Thoracic aorta (tissue), 2 donors: ENCODE measurements at regions not wholly inside any gene's neighbourhood (a gene's known extent, or its start where the extent isn't known, plus 50 kb on each side); places are given as distances from the start of the nearest gene placed in this dataset.
"Not testable (repeated sequence)": the region's sequence is repeated elsewhere in the genome, so short reads cannot be mapped to it uniquely, and the experiment has no call there.

Source experiments
- ATAC-seq: fragments of 150-250 bp; one replicate; pipeline ENCODE4 v1.8.0; 2017; ENCODE audit warnings: low read depth; ENCODE audit not compliant: insufficient number of reproducible peaks, low FRiP score
- DNase-seq: peaks from one replicate; pipeline ENCODE4 v3.0.0-alpha.2; 2020; ENCODE audit warnings: low spot score
- H3K27ac ChIP-seq, 2 donors: fragments of 200-600 bp; sonication (generic); 1 replicate in 1 of 2; 2 replicates in 1 of 2; pipeline ENCODE4 v1.5.1; 2016; ENCODE audit warnings: mild to moderate bottlenecking in 2 of 2, moderate library complexity in 2 of 2
- H3K27me3 ChIP-seq: fragments of 200-600 bp; sonication (generic); replicated peaks from 2 replicates; pipeline ENCODE4 v1.6.0; 2016; ENCODE audit warnings: mild to moderate bottlenecking; ENCODE audit not compliant: insufficient read depth
- H3K36me3 ChIP-seq: fragments of 200-600 bp; sonication (generic); one replicate; pipeline ENCODE4 v1.5.1; 2016
- H3K4me1 ChIP-seq, 2 donors: fragments of 200-600 bp; sonication (generic); 1 replicate in 1 of 2; 2 replicates in 1 of 2; pipeline versions ENCODE4 v1.5.1 to v1.6.0; 2016; ENCODE audit warnings: low read depth in 2 of 2, mild to moderate bottlenecking in 1 of 2; ENCODE audit not compliant: control insufficient read depth in 1 of 2
- H3K4me3 ChIP-seq: fragments of 200-600 bp; sonication (generic); 2 replicates; pipeline ENCODE4 v1.5.1; 2016; ENCODE audit warnings: mild to moderate bottlenecking
- H3K9me3 ChIP-seq: fragments of 200-600 bp; sonication (generic); 2 replicates; pipeline ENCODE4 v1.5.1; 2016
- CTCF ChIP-seq: fragments of 200-600 bp; sonication (generic); IDR thresholded peaks from one replicate; pipeline ENCODE4 v1.5.1; 2019; ENCODE audit warnings: antibody characterized with exemption

GRCh38 chr1:95641386-95641785, 407.4 kb downstream of the RWDD3 start:
- ATAC-seq = no peak
- no peak overlapping the region for H3K27ac ChIP-seq

GRCh38 chr1:95642035-95642434, 408.0 kb downstream of the RWDD3 start:
- H3K27me3 ChIP-seq = no peaks in the 10 kb centered on the region
- H3K27ac ChIP-seq = no peak overlapping the region
- no peaks in the 10 kb centered on the region for H3K36me3 ChIP-seq
- no peak overlapping the region for H3K4me3 ChIP-seq
- DNase-seq = no peak
- no peak for ATAC-seq
- H3K9me3 ChIP-seq = no peaks in the 10 kb centered on the region
- H3K4me1 ChIP-seq = peaks cover 0 to 10% of the 10 kb centered on the region in 2 donors
- TF ChIP-seq CTCF = no peak

More at GRCh38 chr1:95641386-95641785, 407.4 kb downstream of the RWDD3 start:
- Histone ChIP-seq H3K4me1 (peaks cover 0 to 10% of the 10 kb centered on the region in 2 donors), H3K27me3 (no peaks in the 10 kb centered on the region), H3K9me3 (no peaks in the 10 kb centered on the region), H3K4me3 (no peak overlapping the region), H3K36me3 (no peaks in the 10 kb centered on the region)
- no peak for TF ChIP-seq CTCF
- DNase-seq = no peak

GRCh38 chr1:95643071-95643470, 409.1 kb downstream of the RWDD3 start:
- Histone ChIP-seq H3K4me3 (no peak overlapping the region), H3K9me3 (no peaks in the 10 kb centered on the region), H3K27ac (no peak overlapping the region), H3K36me3 (no peaks in the 10 kb centered on the region), H3K4me1 (peaks cover 0 to 10% of the 10 kb centered on the region in 2 donors), H3K27me3 (no peaks in the 10 kb centered on the region)
- DNase-seq = no peak
- no peak for TF ChIP-seq CTCF
- ATAC-seq = no peak

GRCh38 chr1:95645126-95645525, 411.1 kb downstream of the RWDD3 start:
- H3K4me1 ChIP-seq, H3K9me3 ChIP-seq, DNase-seq, H3K36me3 ChIP-seq, H3K27me3 ChIP-seq, H3K4me3 ChIP-seq, ATAC-seq, H3K27ac ChIP-seq: not testable (repeated sequence)

- no peak overlapping the region for H3K4me3 ChIP-seq
- TF ChIP-seq CTCF = no peak
- ATAC-seq (no peak), DNase-seq (no peak)
- H3K4me1 ChIP-seq = no peaks in the 10 kb centered on the region
- no peaks in the 10 kb centered on the region for H3K27me3 ChIP-seq
- H3K27ac ChIP-seq = no peak overlapping the region
- no peaks in the 10 kb centered on the region for H3K9me3 ChIP-seq
- H3K36me3 ChIP-seq = no peaks in the 10 kb centered on the region
These were observed 416.6 kb downstream of the RWDD3 start for GRCh38 chr1:95650631-95651030.

- H3K36me3 ChIP-seq = no peaks in the 10 kb centered on the region
- DNase-seq (no peak), ATAC-seq (no peak)
- H3K4me1 ChIP-seq = no peaks in the 10 kb centered on the region
- H3K4me3 ChIP-seq = no peak overlapping the region
- no peaks in the 10 kb centered on the region for H3K27me3 ChIP-seq
- H3K27ac ChIP-seq = no peak overlapping the region
- TF ChIP-seq CTCF = no peak
- H3K9me3 ChIP-seq = no peaks in the 10 kb centered on the region
These were observed 418.5 kb downstream of the RWDD3 start for GRCh38 chr1:95652423-95652965.
